GM23338 (cell line): ENCODE measurements at regions not wholly inside any gene's neighbourhood (a gene's known extent, or its start where the extent isn't known, plus 50 kb on each side); places are given as distances from the start of the nearest gene placed in this dataset.

Experiments used
- ATAC-seq: fragments of 200-7000 bp; cut with Tn5 transposase; 3 replicates; pipeline ENCODE4 v1.9.1; 2020
- DNase-seq: peaks from one replicate; pipeline ENCODE4 v3.0.0-alpha.2; 2015; ENCODE audit warnings: low spot score
- H2AFZ ChIP-seq: fragments of 200-600 bp; sonication (generic); 2 replicates; pipeline ENCODE4 v1.8.0; 2016; ENCODE audit warnings: antibody characterized with exemption, mild to moderate bottlenecking, moderate library complexity
- H3F3A ChIP-seq: fragments of 200-600 bp; sonication (generic); replicated peaks from 2 replicates; pipeline ENCODE4 v1.8.0; 2017; ENCODE audit warnings: antibody characterized with exemption, mixed run types, low read depth
- H3K27ac ChIP-seq: fragments of 200-600 bp; sonication (generic); 2 replicates; pipeline ENCODE4 v1.6.1; 2016; ENCODE audit warnings: low read depth
- H3K27me3 ChIP-seq: fragments of 200-600 bp; sonication (generic); 2 replicates; pipeline ENCODE4 v1.8.0; 2016; ENCODE audit warnings: mild to moderate bottlenecking, mixed run types, moderate library complexity; ENCODE audit not compliant: insufficient read depth
- H3K36me3 ChIP-seq: fragments of 200-600 bp; sonication (generic); 2 replicates; pipeline ENCODE4 v1.8.0; 2016; ENCODE audit warnings: mild to moderate bottlenecking; ENCODE audit not compliant: insufficient read depth
- H3K4me1 ChIP-seq: fragments of 200-600 bp; sonication (generic); 2 replicates; pipeline ENCODE4 v1.8.0; 2016; ENCODE audit warnings: mild to moderate bottlenecking, moderate library complexity; ENCODE audit not compliant: insufficient read depth
- H3K4me2 ChIP-seq: fragments of 200-600 bp; sonication (generic); 2 replicates; pipeline ENCODE4 v1.7.1; 2017; ENCODE audit warnings: mixed run types
- H3K4me3 ChIP-seq: fragments of 200-600 bp; sonication (generic); 2 replicates; pipeline ENCODE4 v1.6.1; 2016; ENCODE audit warnings: mixed run types
- H3K79me2 ChIP-seq: fragments of 200-600 bp; sonication (generic); replicated peaks from 2 replicates; pipeline ENCODE4 v1.8.0; 2017; ENCODE audit warnings: mild to moderate bottlenecking; ENCODE audit not compliant: insufficient read depth
- H3K9me2 ChIP-seq: fragments of 200-600 bp; sonication (generic); 2 replicates; pipeline ENCODE4 v1.8.0; 2017; ENCODE audit not compliant: insufficient read depth
- H4K20me1 ChIP-seq: fragments of 200-600 bp; sonication (generic); replicated peaks from 2 replicates; pipeline ENCODE4 v1.8.0; 2017; ENCODE audit warnings: mild to moderate bottlenecking; ENCODE audit not compliant: insufficient read depth
- H3K27ac Mint-ChIP-seq: 2 replicates; pipeline ENCODE4 v1.8.0; 2020; ENCODE audit warnings: inconsistent platforms, mild to moderate bottlenecking, moderate library complexity, mixed read lengths
- H3K27me3 Mint-ChIP-seq: 3 replicates; pipeline ENCODE4 v1.8.0; 2022; ENCODE audit warnings: low read depth, mild to moderate bottlenecking, moderate library complexity, mixed read lengths, inconsistent platforms; ENCODE audit not compliant: insufficient read depth, poor library complexity
- H3K36me3 Mint-ChIP-seq: 3 replicates; pipeline ENCODE4 v1.8.0; 2021; ENCODE audit warnings: low read depth, mild to moderate bottlenecking, inconsistent platforms, moderate library complexity, mixed read lengths
- H3K4me1 Mint-ChIP-seq: 3 replicates; pipeline ENCODE4 v1.8.0; 2020; ENCODE audit warnings: mild to moderate bottlenecking, inconsistent platforms, mixed read lengths
- H3K4me3 Mint-ChIP-seq: 3 replicates; pipeline ENCODE4 v1.8.0; 2021; ENCODE audit warnings: moderate library complexity, mild to moderate bottlenecking, inconsistent platforms, mixed read lengths
- H3K9me3 Mint-ChIP-seq: 3 replicates; pipeline ENCODE4 v1.8.0; 2020; ENCODE audit warnings: moderate library complexity, mild to moderate bottlenecking, inconsistent platforms, mixed read lengths
- CREB1 ChIP-seq: fragments of 250-450 bp; sonication (Bioruptor Pico); IDR thresholded peaks from 2 replicates; pipeline ENCODE4 v1.5.0; 2020; ENCODE audit warnings: low read depth, mild to moderate bottlenecking, moderate library complexity
- EZH2phosphoT487 ChIP-seq: fragments of 200-600 bp; sonication (generic); IDR thresholded peaks from one replicate; pipeline ENCODE4 v1.8.1; 2018; ENCODE audit warnings: antibody characterized with exemption; ENCODE audit not compliant: unreplicated experiment
- JUNB ChIP-seq: IDR thresholded peaks from one replicate; pipeline ENCODE4 v1.6.1; 2016; ENCODE audit warnings: antibody characterized with exemption; ENCODE audit not compliant: unreplicated experiment
- TF ChIP-seq, protein P1 (sequence below), 2 experiments: fragments of 200-600 bp in 1 of 2; sonication (generic) in 1 of 2; conservative IDR thresholded peaks; 2 replicates each; pipeline versions ENCODE4 v1.5.1 to v1.6.1; 2016 to 2017; ENCODE audit warnings: antibody characterized with exemption in 2 of 2, low read depth in 2 of 2, mild to moderate bottlenecking in 2 of 2, moderate library complexity in 1 of 2
- TF ChIP-seq, protein P2 (sequence below): fragments of 250-450 bp; sonication (Bioruptor Pico); IDR thresholded peaks from 2 replicates; pipeline ENCODE4 v1.5.0; 2020; ENCODE audit warnings: mild to moderate bottlenecking, moderate library complexity

DNA sequence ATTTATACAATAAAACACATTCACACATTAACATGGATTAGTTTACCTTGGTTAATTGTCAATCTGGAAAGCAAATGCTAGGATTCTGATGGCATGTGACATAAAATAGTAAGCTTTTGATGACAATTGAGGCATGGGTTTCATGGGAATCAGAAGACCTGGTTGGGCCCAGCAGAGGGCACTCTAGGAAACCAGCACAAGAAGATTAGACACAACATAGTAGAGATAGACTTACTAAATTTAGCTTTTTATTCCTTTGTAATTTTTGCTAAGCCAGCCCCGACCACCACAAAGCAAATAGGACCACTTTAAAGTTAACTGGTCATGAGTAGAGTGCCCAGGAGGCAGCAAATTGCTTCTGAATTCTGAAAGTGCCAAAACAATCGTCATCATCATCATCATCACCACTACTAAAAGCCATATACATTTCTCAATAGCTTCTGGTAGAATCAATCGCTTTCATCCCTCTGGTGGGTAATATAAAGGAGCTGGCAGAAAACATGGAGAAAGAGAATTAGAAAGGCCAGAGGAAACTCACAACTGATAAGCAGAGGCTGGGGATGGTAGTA, 163.2 kb downstream of the ARRDC3 start:
- Mint-ChIP-seq H3K4me3 (no peak overlapping the region), H3K27ac (no peak overlapping the region), H3K4me1 (no peaks in the 10 kb centered on the region), H3K36me3 (no peaks in the 10 kb centered on the region), H3K9me3 (no peaks in the 10 kb centered on the region; the same call in 2 of the 3 replicates), H3K27me3 (no peaks in the 10 kb centered on the region)
- no peaks in the 10 kb centered on the region for H3K79me2 ChIP-seq
- TF ChIP-seq, protein P1, sequence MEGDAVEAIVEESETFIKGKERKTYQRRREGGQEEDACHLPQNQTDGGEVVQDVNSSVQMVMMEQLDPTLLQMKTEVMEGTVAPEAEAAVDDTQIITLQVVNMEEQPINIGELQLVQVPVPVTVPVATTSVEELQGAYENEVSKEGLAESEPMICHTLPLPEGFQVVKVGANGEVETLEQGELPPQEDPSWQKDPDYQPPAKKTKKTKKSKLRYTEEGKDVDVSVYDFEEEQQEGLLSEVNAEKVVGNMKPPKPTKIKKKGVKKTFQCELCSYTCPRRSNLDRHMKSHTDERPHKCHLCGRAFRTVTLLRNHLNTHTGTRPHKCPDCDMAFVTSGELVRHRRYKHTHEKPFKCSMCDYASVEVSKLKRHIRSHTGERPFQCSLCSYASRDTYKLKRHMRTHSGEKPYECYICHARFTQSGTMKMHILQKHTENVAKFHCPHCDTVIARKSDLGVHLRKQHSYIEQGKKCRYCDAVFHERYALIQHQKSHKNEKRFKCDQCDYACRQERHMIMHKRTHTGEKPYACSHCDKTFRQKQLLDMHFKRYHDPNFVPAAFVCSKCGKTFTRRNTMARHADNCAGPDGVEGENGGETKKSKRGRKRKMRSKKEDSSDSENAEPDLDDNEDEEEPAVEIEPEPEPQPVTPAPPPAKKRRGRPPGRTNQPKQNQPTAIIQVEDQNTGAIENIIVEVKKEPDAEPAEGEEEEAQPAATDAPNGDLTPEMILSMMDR (conservative IDR thresholded peaks at IDR 0.05; ENCODE audit: low read depth in 2 of 2) = peak; percentile 70 to 76
- TF ChIP-seq EZH2phosphoT487 = no peak
- H3K4me3 ChIP-seq = no peak overlapping the region
- no peak overlapping the region for H3K4me2 ChIP-seq
- H3K36me3 ChIP-seq = no peaks in the 10 kb centered on the region
- no peaks in the 10 kb centered on the region for H3K4me1 ChIP-seq
- peak; percentile 58 for ATAC-seq
- H3F3A ChIP-seq = no peaks in the 10 kb centered on the region
- H2AFZ ChIP-seq = no peak overlapping the region; the same call in 1 of the 2 replicates
- H3K27ac ChIP-seq = no peak overlapping the region
- no peaks in the 10 kb centered on the region for H4K20me1 ChIP-seq
- H3K9me2 ChIP-seq = peaks cover 6% of the 10 kb centered on the region; the same call in 1 of the 2 replicates
- H3K27me3 ChIP-seq = no peaks in the 10 kb centered on the region
- peak; percentile 56 for DNase-seq

DNA sequence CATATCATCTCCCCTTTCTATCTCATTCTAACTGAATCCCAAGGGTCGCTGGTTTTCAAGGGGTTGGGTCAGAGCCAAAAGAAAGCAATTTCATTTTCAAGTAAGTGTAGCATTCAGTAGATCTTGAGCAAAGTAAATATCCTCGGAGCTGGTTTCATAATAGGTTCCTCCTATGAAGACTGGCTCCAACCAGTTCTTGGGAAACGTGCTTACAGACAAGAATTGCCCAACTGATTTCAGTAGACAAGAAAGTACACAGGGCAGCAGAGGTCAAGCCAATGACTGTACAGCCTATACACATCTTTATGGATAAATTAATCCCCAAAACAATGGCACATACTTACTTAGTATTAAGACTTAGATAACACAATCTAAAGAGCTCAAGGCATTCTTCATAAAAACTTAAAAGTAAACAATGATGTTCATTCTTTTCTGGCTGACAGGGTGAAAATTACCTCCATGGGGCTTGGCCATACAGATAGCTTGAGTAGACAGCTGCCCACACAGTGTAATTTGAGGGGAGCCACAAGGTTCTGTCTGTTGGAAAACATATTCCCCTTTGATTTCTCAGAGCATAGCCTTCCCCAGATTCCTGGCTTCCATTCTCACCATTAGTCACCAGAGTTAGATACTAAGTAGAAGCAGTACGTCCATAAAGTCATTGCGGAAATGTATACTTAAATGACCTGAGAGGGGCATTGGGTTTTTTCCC, 163.9 kb downstream of the ARRDC3 start:
- H3K4me3 Mint-ChIP-seq = no peak overlapping the region
- H3K9me2 ChIP-seq = peaks cover 9% of the 10 kb centered on the region; the same call in 1 of the 2 replicates
- H3F3A ChIP-seq = no peaks in the 10 kb centered on the region
- no peaks in the 10 kb centered on the region for H3K36me3 ChIP-seq
- H4K20me1 ChIP-seq = no peaks in the 10 kb centered on the region
- H3K27me3 Mint-ChIP-seq = no peaks in the 10 kb centered on the region
- no peaks in the 10 kb centered on the region; the same call in 2 of the 3 replicates for H3K9me3 Mint-ChIP-seq
- H3K79me2 ChIP-seq = no peaks in the 10 kb centered on the region
- no peak for ATAC-seq
- no peak overlapping the region for H2AFZ ChIP-seq
- H3K36me3 Mint-ChIP-seq = no peaks in the 10 kb centered on the region
- no peak overlapping the region for H3K27ac Mint-ChIP-seq
- H3K4me1 ChIP-seq = no peaks in the 10 kb centered on the region
- peak; percentile 18 for DNase-seq
- H3K27me3 ChIP-seq = no peaks in the 10 kb centered on the region
- no peaks in the 10 kb centered on the region for H3K4me1 Mint-ChIP-seq
- no peak overlapping the region for H3K4me3 ChIP-seq
- H3K27ac ChIP-seq = no peak overlapping the region
- H3K4me2 ChIP-seq = no peak overlapping the region
- TF ChIP-seq JUNB (no peak), EZH2phosphoT487 (no peak), CREB1 (CRISPR knock-in tag) (no peak)
- TF ChIP-seq, protein P1 (conservative IDR thresholded peaks at IDR 0.05; ENCODE audit: low read depth in 2 of 2) = no peak
- TF ChIP-seq, protein P2, sequence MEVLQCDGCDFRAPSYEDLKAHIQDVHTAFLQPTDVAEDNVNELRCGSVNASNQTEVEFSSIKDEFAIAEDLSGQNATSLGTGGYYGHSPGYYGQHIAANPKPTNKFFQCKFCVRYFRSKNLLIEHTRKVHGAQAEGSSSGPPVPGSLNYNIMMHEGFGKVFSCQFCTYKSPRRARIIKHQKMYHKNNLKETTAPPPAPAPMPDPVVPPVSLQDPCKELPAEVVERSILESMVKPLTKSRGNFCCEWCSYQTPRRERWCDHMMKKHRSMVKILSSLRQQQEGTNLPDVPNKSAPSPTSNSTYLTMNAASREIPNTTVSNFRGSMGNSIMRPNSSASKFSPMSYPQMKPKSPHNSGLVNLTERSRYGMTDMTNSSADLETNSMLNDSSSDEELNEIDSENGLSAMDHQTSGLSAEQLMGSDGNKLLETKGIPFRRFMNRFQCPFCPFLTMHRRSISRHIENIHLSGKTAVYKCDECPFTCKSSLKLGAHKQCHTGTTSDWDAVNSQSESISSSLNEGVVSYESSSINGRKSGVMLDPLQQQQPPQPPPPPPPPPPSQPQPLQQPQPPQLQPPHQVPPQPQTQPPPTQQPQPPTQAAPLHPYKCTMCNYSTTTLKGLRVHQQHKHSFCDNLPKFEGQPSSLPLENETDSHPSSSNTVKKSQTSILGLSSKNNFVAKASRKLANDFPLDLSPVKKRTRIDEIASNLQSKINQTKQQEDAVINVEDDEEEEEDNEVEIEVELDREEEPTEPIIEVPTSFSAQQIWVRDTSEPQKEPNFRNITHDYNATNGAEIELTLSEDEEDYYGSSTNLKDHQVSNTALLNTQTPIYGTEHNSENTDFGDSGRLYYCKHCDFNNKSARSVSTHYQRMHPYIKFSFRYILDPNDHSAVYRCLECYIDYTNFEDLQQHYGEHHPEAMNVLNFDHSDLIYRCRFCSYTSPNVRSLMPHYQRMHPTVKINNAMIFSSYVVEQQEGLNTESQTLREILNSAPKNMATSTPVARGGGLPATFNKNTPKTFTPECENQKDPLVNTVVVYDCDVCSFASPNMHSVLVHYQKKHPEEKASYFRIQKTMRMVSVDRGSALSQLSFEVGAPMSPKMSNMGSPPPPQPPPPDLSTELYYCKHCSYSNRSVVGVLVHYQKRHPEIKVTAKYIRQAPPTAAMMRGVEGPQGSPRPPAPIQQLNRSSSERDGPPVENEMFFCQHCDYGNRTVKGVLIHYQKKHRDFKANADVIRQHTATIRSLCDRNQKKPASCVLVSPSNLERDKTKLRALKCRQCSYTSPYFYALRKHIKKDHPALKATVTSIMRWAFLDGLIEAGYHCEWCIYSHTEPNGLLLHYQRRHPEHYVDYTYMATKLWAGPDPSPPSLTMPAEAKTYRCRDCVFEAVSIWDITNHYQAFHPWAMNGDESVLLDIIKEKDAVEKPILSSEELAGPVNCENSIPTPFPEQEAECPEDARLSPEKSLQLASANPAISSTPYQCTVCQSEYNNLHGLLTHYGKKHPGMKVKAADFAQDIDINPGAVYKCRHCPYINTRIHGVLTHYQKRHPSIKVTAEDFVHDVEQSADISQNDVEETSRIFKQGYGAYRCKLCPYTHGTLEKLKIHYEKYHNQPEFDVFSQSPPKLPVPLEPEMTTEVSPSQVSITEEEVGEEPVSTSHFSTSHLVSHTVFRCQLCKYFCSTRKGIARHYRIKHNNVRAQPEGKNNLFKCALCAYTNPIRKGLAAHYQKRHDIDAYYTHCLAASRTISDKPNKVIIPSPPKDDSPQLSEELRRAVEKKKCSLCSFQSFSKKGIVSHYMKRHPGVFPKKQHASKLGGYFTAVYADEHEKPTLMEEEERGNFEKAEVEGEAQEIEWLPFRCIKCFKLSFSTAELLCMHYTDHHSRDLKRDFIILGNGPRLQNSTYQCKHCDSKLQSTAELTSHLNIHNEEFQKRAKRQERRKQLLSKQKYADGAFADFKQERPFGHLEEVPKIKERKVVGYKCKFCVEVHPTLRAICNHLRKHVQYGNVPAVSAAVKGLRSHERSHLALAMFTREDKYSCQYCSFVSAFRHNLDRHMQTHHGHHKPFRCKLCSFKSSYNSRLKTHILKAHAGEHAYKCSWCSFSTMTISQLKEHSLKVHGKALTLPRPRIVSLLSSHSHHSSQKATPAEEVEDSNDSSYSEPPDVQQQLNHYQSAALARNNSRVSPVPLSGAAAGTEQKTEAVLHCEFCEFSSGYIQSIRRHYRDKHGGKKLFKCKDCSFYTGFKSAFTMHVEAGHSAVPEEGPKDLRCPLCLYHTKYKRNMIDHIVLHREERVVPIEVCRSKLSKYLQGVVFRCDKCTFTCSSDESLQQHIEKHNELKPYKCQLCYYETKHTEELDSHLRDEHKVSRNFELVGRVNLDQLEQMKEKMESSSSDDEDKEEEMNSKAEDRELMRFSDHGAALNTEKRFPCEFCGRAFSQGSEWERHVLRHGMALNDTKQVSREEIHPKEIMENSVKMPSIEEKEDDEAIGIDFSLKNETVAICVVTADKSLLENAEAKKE = no peak
